Heart left ventricle (tissue), 16 donors: ENCODE measurements at regions not wholly inside any gene's neighbourhood (a gene's known extent, or its start where the extent isn't known, plus 50 kb on each side); places are given as distances from the start of the nearest gene placed in this dataset.

Experiments
- ATAC-seq, 4 donors: fragments of 200-7000 bp; cut with Tn5 transposase; one replicate each; pipeline ENCODE4 v1.9.1; 2020 to 2022; ENCODE audit warnings: moderate library complexity in 4 of 4, mild to moderate bottlenecking in 3 of 4, moderate number of reproducible peaks in 1 of 4
- DNase-seq, 5 donors: peaks; one replicate each; pipeline ENCODE4 v3.0.0-alpha.2; 2020
- H3K27ac ChIP-seq, 12 donors: fragments of 200-600 bp; sonication (generic) in 4 of 12; one replicate each; pipeline versions ENCODE4 v1.5.0 to v1.8.0; 2016 to 2022; ENCODE audit warnings: mild to moderate bottlenecking in 2 of 12
- H3K27me3 ChIP-seq, 9 donors: fragments of 200-600 bp; sonication (generic) in 2 of 9; one replicate each; pipeline versions ENCODE4 v1.5.1 to v1.8.0; 2016 to 2022; ENCODE audit warnings: mild to moderate bottlenecking in 3 of 9
- H3K36me3 ChIP-seq, 9 donors: fragments of 200-600 bp; sonication (generic) in 2 of 9; one replicate each; pipeline versions ENCODE4 v1.5.0 to v1.8.0; 2018 to 2022; ENCODE audit warnings: mild to moderate bottlenecking in 2 of 9
- H3K4me1 ChIP-seq, 12 donors: fragments of 200-600 bp; sonication (generic) in 4 of 12; one replicate each; pipeline versions ENCODE4 v1.5.0 to v1.8.0; 2016 to 2022; ENCODE audit warnings: mild to moderate bottlenecking in 3 of 12
- H3K4me3 ChIP-seq, 12 donors: fragments of 200-600 bp; sonication (generic) in 4 of 12; one replicate each; pipeline versions ENCODE4 v1.5.0 to v1.8.0; 2017 to 2022; ENCODE audit warnings: mild to moderate bottlenecking in 9 of 12, moderate library complexity in 4 of 12
- H3K9me3 ChIP-seq, 12 donors: fragments of 200-600 bp; sonication (generic) in 4 of 12; one replicate each; pipeline versions ENCODE4 v1.5.0 to v1.8.0; 2016 to 2022; ENCODE audit warnings: mild to moderate bottlenecking in 1 of 12
- CTCF ChIP-seq, 12 donors: fragments of 200-600 bp; sonication (generic) in 4 of 12; IDR thresholded peaks; one replicate each; pipeline versions ENCODE4 v1.5.0 to v1.8.0; 2018 to 2022; ENCODE audit warnings: antibody characterized with exemption in 12 of 12, mild to moderate bottlenecking in 5 of 12
- POLR2A ChIP-seq, 2 donors: fragments of 450-650 bp; IDR thresholded peaks; one replicate each; pipeline ENCODE4 v1.6.1; 2017; ENCODE audit warnings: antibody characterized with exemption in 2 of 2, mild to moderate bottlenecking in 2 of 2, moderate library complexity in 2 of 2
- WGBS, 4 donors: extraction: QIAGEN DNeasy Blood & Tissue Kit in 2 of 4; methylation state at CpG; one replicate each; pipeline versions ENCODE4 v1.1.5 to v1.1.7; 2013 to 2018; 5-methylcytosine and 5-hydroxymethylcytosine counted together
- intact Hi-C, 10 donors: fragments of 100-400 bp; cut with DNase I; formaldehyde crosslinking; loops; one replicate each; pipeline versions ENCODE4 v1.11.1 to v1.14.2; 2022
- donor health status: ischemic (EF 13 %, LVEDD 7.1; RV severe dilation, severe dysfunction).
- donor health status: healthy with polysubstance abuse.
- donor health status: DM: no; HTN: yes; CAD: no.
- donor health status: DM: no; HTN: no; CAD: no.
- donor health status: ischemic (EF 25% LVEDD 6.9; RV normal size, moderate dysfunction).
- donor health status: ischemic (EF 25% LVEDD 5.7; RV mildly dilated, moderate dysfunction).
- donor health status: healthy.
- donor health status: DM: yes; HTN: yes; CAD: no.
- donor health status: ischemic (EF 35%, LVEDD 5.7; RV mildly dilated, moderate dysfunction).
- donor health status: nonischemic (EF 11% LVEDD 7.7; RV severe dilation, severe dysfunction).
- donor health status: DM: yes; HTN: yes; CAD: no.
- donor health status: PGD.
- donor health status: ischemic (EF 29% LVEDD 5.4; RV normal size, mild dysfunction).
- donor health status: nonischemic (EF 23%, LVEDD 6.1; RV moderate dilation, normal function).

- H3K27me3 ChIP-seq: no peaks in the 10 kb centered on the region
- no peaks in the 10 kb centered on the region for H3K36me3 ChIP-seq
- DNase-seq: no peak
- H3K4me3 ChIP-seq: no peak overlapping the region
- H3K9me3 ChIP-seq: no peaks in the 10 kb centered on the region
- no peak overlapping the region for H3K27ac ChIP-seq
- intact Hi-C loops: no loop called here
- no peak for TF ChIP-seq POLR2A (IDR thresholded peaks at IDR 0.05)
- no peak for TF ChIP-seq CTCF (IDR thresholded peaks at IDR 0.05)
- H3K4me1 ChIP-seq: no peaks in the 10 kb centered on the region
- ATAC-seq: no peak
Observed at GRCh38 chr13:64935441-64935840, 2294.7 kb downstream of the PCDH9 start.

- H3K27me3 ChIP-seq: no peaks in the 10 kb centered on the region
- 63 to 71% (median 66%) methylated on average over 5 of the region's 5 CpGs for WGBS, 4 donors
- no peak overlapping the region for H3K4me3 ChIP-seq
- no peaks in the 10 kb centered on the region for H3K4me1 ChIP-seq
- H3K9me3 ChIP-seq: no peaks in the 10 kb centered on the region
- DNase-seq: no peak
- TF ChIP-seq CTCF (IDR thresholded peaks at IDR 0.05) (no peak), POLR2A (IDR thresholded peaks at IDR 0.05) (no peak)
- ATAC-seq: no peak
- no peak overlapping the region for H3K27ac ChIP-seq
- no peaks in the 10 kb centered on the region for H3K36me3 ChIP-seq
- intact Hi-C loops: no loop called here
Observed at GRCh38 chr13:64934569-64935362, 2295.4 kb downstream of the PCDH9 start.

DNA sequence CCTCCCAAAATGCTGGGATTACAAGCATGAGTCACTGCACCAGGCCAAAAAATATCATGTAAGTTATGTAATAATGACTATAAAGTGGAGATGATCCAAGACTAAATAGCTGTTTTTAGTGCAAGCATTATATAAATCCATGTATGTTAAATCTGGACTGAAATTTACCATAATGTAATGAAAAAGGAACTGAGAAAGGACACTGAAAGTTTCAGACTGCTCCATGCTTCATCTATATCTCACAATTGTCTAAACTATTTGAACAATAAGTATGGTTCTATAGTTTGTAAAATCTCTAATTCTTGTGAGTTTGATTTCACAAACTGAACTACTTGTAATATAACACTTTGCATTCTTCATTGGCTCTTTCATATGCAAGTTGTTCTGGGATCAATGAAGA is 2299.5 kb downstream of the PCDH9 start:
- intact Hi-C loops: no loop called here
- Histone ChIP-seq H3K27me3 (no peaks in the 10 kb centered on the region), H3K9me3 (no peaks in the 10 kb centered on the region), H3K36me3 (no peaks in the 10 kb centered on the region), H3K4me1 (no peaks in the 10 kb centered on the region), H3K4me3 (no peak overlapping the region), H3K27ac (no peak overlapping the region)
- DNase-seq: no peak
- ATAC-seq: no peak
- TF ChIP-seq CTCF (IDR thresholded peaks at IDR 0.05) (no peak), POLR2A (IDR thresholded peaks at IDR 0.05) (no peak)

DNA sequence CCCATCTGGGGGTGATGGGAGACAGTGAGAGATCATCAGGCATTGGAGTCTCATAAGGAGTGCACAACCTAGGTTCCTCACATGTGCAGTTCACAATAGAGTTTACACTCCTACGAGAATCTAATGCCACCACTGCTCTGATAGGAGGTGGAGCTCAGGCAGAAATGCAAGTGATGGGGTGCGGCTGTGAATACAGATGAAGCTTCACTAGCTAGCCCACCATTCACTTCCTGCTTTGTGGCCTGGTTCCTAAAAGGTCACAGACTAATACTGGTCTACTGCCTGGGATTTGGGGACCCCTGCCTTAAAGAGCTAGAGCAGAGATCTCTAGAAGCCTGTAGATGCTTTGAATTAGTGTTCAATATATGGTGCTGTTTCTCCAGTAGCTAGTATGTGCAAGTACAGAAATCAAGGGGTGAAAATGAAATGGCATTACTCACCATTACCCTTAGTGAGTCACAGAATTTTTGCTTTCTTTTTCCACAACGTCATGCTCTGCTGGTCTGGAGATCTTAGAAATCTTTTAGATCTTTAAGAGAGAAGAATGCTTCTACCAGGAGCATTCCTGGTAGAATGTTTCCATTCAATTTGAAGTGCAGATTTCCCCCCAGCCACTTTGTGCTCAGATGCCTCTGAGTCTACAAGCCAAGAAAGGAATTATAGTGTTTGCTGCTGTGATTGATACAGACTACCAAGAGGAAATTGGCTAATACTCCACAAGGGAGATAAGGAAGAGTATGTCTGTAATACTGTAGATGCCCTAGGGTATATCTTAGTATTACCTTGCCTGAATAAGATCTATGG is 2301.2 kb downstream of the PCDH9 start:
- Histone ChIP-seq H3K4me3 (no peak overlapping the region), H3K36me3 (no peaks in the 10 kb centered on the region), H3K9me3 (no peaks in the 10 kb centered on the region), H3K4me1 (no peaks in the 10 kb centered on the region), H3K27ac (no peak overlapping the region), H3K27me3 (no peaks in the 10 kb centered on the region)
- no peak for DNase-seq
- TF ChIP-seq CTCF (IDR thresholded peaks at IDR 0.05) (no peak), POLR2A (IDR thresholded peaks at IDR 0.05) (no peak)
- no peak for ATAC-seq
- intact Hi-C loops: no loop called here
- WGBS, 4 donors: 61 to 75% (median 69%) methylated on average over 3 of the region's 3 CpGs
